ENCODE measurements at regions not wholly inside any gene's neighbourhood (a gene's known extent, or its start where the extent isn't known, plus 50 kb on each side); places are given as distances from the start of the nearest gene placed in this dataset.

DNA sequence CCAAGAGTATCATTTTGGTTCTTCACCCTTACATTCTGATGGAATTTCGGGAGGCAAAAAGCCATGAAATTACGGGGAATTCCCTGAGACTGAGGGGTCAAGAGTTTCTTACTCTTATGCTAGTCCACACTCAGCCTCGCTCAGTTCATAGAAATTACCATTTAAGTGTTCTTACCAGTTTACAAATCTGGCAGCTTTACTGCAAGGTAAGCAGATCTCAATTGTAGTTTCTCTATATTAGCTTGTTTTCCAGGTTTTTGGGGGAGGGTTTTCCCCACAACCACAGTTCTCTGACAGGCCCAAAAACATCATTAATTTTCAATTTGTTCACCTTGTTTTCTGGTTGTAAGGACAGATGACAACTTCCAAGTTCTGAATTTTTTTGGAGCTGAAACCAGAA lies 1028.4 kb downstream of the FAM181B start:
- Histone ChIP-seq H3K4me3 (ENCODE audit: low read depth, low read length, poor library complexity, severe bottlenecking) (no peak overlapping the region), H3K9me2 (ENCODE audit: low read depth, low read length) (no peaks in the 10 kb centered on the region), H3K9ac (ENCODE audit: low read length) (no peak overlapping the region), H3F3A (ENCODE audit: insufficient read depth, low read length) (no peaks in the 10 kb centered on the region), H2AFZ (ENCODE audit: low read length) (no peak overlapping the region), H3K4me1 (ENCODE audit: insufficient read depth, low read length, severe bottlenecking) (no peaks in the 10 kb centered on the region), H4K20me1 (ENCODE audit: insufficient read depth, low read length) (no peaks in the 10 kb centered on the region), H3K4me2 (ENCODE audit: low read length) (no peak overlapping the region), H3K36me3 (ENCODE audit: insufficient read depth, low read length) (no peaks in the 10 kb centered on the region), H3K27me3 (ENCODE audit: insufficient read depth, low read length) (no peaks in the 10 kb centered on the region), H3K79me2 (ENCODE audit: insufficient read depth, low read length) (no peaks in the 10 kb centered on the region), H3K9me3 (ENCODE audit: low read length) (no peaks in the 10 kb centered on the region), H3K27ac (ENCODE audit: low read depth, low read length, poor library complexity, severe bottlenecking) (no peak overlapping the region)
- no peak for TF ChIP-seq EZH2 (IDR thresholded peaks at IDR 0.05; ENCODE audit: borderline replicate concordance, low read length)
- TF ChIP-seq, protein P1, sequence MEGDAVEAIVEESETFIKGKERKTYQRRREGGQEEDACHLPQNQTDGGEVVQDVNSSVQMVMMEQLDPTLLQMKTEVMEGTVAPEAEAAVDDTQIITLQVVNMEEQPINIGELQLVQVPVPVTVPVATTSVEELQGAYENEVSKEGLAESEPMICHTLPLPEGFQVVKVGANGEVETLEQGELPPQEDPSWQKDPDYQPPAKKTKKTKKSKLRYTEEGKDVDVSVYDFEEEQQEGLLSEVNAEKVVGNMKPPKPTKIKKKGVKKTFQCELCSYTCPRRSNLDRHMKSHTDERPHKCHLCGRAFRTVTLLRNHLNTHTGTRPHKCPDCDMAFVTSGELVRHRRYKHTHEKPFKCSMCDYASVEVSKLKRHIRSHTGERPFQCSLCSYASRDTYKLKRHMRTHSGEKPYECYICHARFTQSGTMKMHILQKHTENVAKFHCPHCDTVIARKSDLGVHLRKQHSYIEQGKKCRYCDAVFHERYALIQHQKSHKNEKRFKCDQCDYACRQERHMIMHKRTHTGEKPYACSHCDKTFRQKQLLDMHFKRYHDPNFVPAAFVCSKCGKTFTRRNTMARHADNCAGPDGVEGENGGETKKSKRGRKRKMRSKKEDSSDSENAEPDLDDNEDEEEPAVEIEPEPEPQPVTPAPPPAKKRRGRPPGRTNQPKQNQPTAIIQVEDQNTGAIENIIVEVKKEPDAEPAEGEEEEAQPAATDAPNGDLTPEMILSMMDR (IDR thresholded peaks at IDR 0.05; ENCODE audit: low read length), result no peak

DNA sequence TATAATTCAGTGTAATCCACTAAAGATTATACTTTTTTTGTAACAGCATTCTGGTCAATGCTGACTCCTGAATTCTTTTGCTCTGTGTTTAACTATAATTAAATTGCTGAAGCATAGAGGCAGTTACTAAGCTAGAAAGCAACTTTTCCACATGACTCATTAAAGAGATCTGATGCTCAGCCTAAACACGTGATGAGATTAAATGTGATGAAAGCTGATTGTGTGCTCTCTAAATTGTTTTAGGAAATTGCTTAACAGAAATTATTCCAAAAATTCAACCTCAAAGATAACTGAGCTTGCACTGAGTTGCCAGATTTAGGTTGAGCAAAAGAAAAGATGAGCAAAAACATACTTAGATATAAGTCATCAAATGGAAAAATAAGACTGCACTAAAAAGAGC lies 1033.6 kb downstream of the FAM181B start:
- H3K4me2 ChIP-seq (ENCODE audit: low read length), result no peak overlapping the region
- no peaks in the 10 kb centered on the region for H3K79me2 ChIP-seq (ENCODE audit: insufficient read depth, low read length)
- no peak overlapping the region for H3K4me3 ChIP-seq (ENCODE audit: low read depth, low read length, poor library complexity, severe bottlenecking)
- H3K9me3 ChIP-seq (ENCODE audit: low read length), result no peaks in the 10 kb centered on the region
- H3K36me3 ChIP-seq (ENCODE audit: insufficient read depth, low read length), result no peaks in the 10 kb centered on the region
- no peak overlapping the region for H2AFZ ChIP-seq (ENCODE audit: low read length)
- TF ChIP-seq EZH2 (IDR thresholded peaks at IDR 0.05; ENCODE audit: borderline replicate concordance, low read length), result no peak
- TF ChIP-seq, protein P1 (IDR thresholded peaks at IDR 0.05; ENCODE audit: low read length), result no peak
- no peaks in the 10 kb centered on the region for H3K9me2 ChIP-seq (ENCODE audit: low read depth, low read length)
- no peaks in the 10 kb centered on the region for H3K27me3 ChIP-seq (ENCODE audit: insufficient read depth, low read length)
- no peaks in the 10 kb centered on the region for H4K20me1 ChIP-seq (ENCODE audit: insufficient read depth, low read length)
- H3F3A ChIP-seq (ENCODE audit: insufficient read depth, low read length), result no peaks in the 10 kb centered on the region
- H3K4me1 ChIP-seq (ENCODE audit: insufficient read depth, low read length, severe bottlenecking), result no peaks in the 10 kb centered on the region
- no peak overlapping the region for H3K9ac ChIP-seq (ENCODE audit: low read length)
- H3K27ac ChIP-seq (ENCODE audit: low read depth, low read length, poor library complexity, severe bottlenecking), result no peak overlapping the region

DNA sequence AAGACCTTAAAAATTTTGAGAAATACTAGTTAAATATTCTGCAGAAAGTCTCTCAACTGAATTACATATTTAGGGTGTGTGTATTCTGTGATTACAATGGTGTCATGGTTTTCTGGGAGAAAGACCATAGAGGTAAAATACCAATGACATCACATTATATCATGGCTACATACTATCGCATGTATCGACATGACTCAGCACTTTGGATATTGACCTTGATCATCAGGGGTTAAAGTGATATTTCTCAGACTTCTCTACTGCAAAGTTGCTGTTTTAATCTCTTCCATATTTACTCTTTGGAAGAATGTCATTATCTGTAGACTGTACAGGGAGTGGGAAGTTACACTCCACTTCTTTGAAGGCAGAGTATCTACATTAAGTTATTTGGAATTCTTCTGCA lies 1046.6 kb downstream of the FAM181B start:
- no peaks in the 10 kb centered on the region for H4K20me1 ChIP-seq (ENCODE audit: insufficient read depth, low read length)
- no peaks in the 10 kb centered on the region for H3K27me3 ChIP-seq (ENCODE audit: insufficient read depth, low read length)
- H3K9me2 ChIP-seq (ENCODE audit: low read depth, low read length), result no peaks in the 10 kb centered on the region
- no peaks in the 10 kb centered on the region for H3F3A ChIP-seq (ENCODE audit: insufficient read depth, low read length)
- H3K27ac ChIP-seq (ENCODE audit: low read depth, low read length, poor library complexity, severe bottlenecking), result no peak overlapping the region
- H3K4me2 ChIP-seq (ENCODE audit: low read length), result no peak overlapping the region
- H3K4me1 ChIP-seq (ENCODE audit: insufficient read depth, low read length, severe bottlenecking), result no peaks in the 10 kb centered on the region
- no peak overlapping the region for H3K9ac ChIP-seq (ENCODE audit: low read length)
- H3K9me3 ChIP-seq (ENCODE audit: low read length), result no peaks in the 10 kb centered on the region
- H2AFZ ChIP-seq (ENCODE audit: low read length), result no peak overlapping the region
- no peaks in the 10 kb centered on the region for H3K36me3 ChIP-seq (ENCODE audit: insufficient read depth, low read length)
- no peak for TF ChIP-seq EZH2 (IDR thresholded peaks at IDR 0.05; ENCODE audit: borderline replicate concordance, low read length)
- TF ChIP-seq, protein P1 (IDR thresholded peaks at IDR 0.05; ENCODE audit: low read length), result no peak
- H3K79me2 ChIP-seq (ENCODE audit: insufficient read depth, low read length), result no peaks in the 10 kb centered on the region
- no peak overlapping the region for H3K4me3 ChIP-seq (ENCODE audit: low read depth, low read length, poor library complexity, severe bottlenecking)

Data from OCI-LY1 (cell line).